GM12878 (cell line): ENCODE measurements at regions not wholly inside any gene's neighbourhood (a gene's known extent, or its start where the extent isn't known, plus 50 kb on each side); places are given as distances from the start of the nearest gene placed in this dataset.

ENCODE experiments used
- CREB1 ChIP-seq: IDR thresholded peaks from 2 replicates; pipeline ENCODE4 v1.6.1; 2012; ENCODE audit warnings: low read depth, mild to moderate bottlenecking, inconsistent platforms
- MTA3 ChIP-seq: IDR thresholded peaks from 2 replicates; pipeline ENCODE4 v1.6.1; 2012; ENCODE audit warnings: low read length, inconsistent platforms, borderline replicate concordance
- POLR2A ChIP-seq: IDR thresholded peaks from 2 replicates; pipeline ENCODE4 v1.6.1; 2011; ENCODE audit warnings: low read depth, mild to moderate bottlenecking, low read length
- POLR2AphosphoS5 ChIP-seq: IDR thresholded peaks from 2 replicates; pipeline ENCODE4 v1.6.1; 2011; ENCODE audit warnings: mild to moderate bottlenecking, low read length, inconsistent platforms
- SMARCA5 ChIP-seq: fragments of 450-650 bp; IDR thresholded peaks from 2 replicates; pipeline ENCODE4 v1.6.1; 2017; ENCODE audit warnings: mild to moderate bottlenecking
- SMC3 ChIP-seq: IDR thresholded peaks from 2 replicates; pipeline ENCODE4 v1.6.1; 2011; ENCODE audit warnings: low read length, improper control_type of control experiment, borderline replicate concordance
- ZNF384 ChIP-seq: IDR thresholded peaks from 2 replicates; pipeline ENCODE4 v1.6.1; 2012; ENCODE audit warnings: low read depth, mild to moderate bottlenecking, low read length, improper control_type of control experiment, borderline replicate concordance
- TF ChIP-seq, protein P1 (sequence below), 3 experiments: IDR thresholded peaks in 2 of 3; conservative IDR thresholded peaks in 1 of 3; 2 replicates each; pipeline ENCODE4 v1.5.1; 2011; ENCODE audit warnings: low read depth in 3 of 3, low read length in 3 of 3, mild to moderate bottlenecking in 3 of 3, control low read depth in 2 of 3, moderate library complexity in 2 of 3, inconsistent platforms in 1 of 3, mixed read lengths in 1 of 3; ENCODE audit not compliant: control insufficient read depth in 2 of 3, insufficient read depth in 1 of 3; ENCODE audit errors: extremely low read depth in 1 of 3

DNA sequence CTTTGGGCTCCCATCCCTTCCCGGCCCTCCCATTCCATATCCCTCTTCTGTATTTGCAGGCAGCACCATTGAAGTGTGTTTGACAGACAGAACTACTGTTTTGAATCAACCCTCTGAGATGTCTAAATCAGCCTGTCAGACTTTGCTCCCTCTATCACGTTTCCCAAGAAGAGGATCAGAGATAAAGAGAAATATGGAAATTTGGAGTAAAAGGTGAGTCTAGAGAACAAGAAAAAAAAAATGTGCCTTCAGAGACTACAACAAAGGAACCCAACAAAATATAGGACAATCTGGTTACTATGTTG is 133.4 kb upstream of the NCK2 start:
- no peak for TF ChIP-seq POLR2AphosphoS5
- no peak for TF ChIP-seq POLR2A
- TF ChIP-seq, protein P1, sequence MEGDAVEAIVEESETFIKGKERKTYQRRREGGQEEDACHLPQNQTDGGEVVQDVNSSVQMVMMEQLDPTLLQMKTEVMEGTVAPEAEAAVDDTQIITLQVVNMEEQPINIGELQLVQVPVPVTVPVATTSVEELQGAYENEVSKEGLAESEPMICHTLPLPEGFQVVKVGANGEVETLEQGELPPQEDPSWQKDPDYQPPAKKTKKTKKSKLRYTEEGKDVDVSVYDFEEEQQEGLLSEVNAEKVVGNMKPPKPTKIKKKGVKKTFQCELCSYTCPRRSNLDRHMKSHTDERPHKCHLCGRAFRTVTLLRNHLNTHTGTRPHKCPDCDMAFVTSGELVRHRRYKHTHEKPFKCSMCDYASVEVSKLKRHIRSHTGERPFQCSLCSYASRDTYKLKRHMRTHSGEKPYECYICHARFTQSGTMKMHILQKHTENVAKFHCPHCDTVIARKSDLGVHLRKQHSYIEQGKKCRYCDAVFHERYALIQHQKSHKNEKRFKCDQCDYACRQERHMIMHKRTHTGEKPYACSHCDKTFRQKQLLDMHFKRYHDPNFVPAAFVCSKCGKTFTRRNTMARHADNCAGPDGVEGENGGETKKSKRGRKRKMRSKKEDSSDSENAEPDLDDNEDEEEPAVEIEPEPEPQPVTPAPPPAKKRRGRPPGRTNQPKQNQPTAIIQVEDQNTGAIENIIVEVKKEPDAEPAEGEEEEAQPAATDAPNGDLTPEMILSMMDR (IDR thresholded peaks at IDR 0.05 in 2 of 3, conservative IDR thresholded peaks at IDR 0.05 in 1 of 3; ENCODE audit: control insufficient read depth in 2 of 3, extremely low read depth in 1 of 3, insufficient read depth in 1 of 3, low read depth in 3 of 3, low read length in 3 of 3) = no peak
- TF ChIP-seq SMARCA5 = no peak
- TF ChIP-seq SMC3 = no peak
- TF ChIP-seq ZNF384 = no peak
- TF ChIP-seq CREB1 = no peak
- TF ChIP-seq MTA3 = no peak
